GM19324 (cell line): ENCODE measurements at regions not wholly inside any gene's neighbourhood (a gene's known extent, or its start where the extent isn't known, plus 50 kb on each side); places are given as distances from the start of the nearest gene placed in this dataset.

Experiments
- ATAC-seq: cut with Tn5 transposase; IDR thresholded peaks from one replicate; pipeline ENCODE4 v1.9.1; 2021; ENCODE audit warnings: mild to moderate bottlenecking, moderate library complexity; ENCODE audit not compliant: unreplicated experiment, low FRiP score

- ATAC-seq = no peak
Measured at GRCh38 chr20:58112017-58112781, 116.3 kb downstream of the ANKRD60 start.

- ATAC-seq = no peak
Measured at GRCh38 chr20:58111310-58112016, 117.0 kb downstream of the ANKRD60 start.

GRCh38 chr20:58109918-58110635, 118.4 kb downstream of the ANKRD60 start:
- no peak for ATAC-seq

- no peak for ATAC-seq
Measured at GRCh38 chr20:58109126-58109880, 119.2 kb downstream of the ANKRD60 start.

- no peak for ATAC-seq
Measured at GRCh38 chr20:58107533-58107932, 120.9 kb downstream of the ANKRD60 start.

- ATAC-seq = no peak
Measured at GRCh38 chr20:58106143-58106750, 122.2 kb downstream of the ANKRD60 start.

- ATAC-seq = no peak
Measured at GRCh38 chr20:58103961-58104360, 124.5 kb downstream of the ANKRD60 start.

GRCh38 chr20:58103517-58103904, 124.9 kb downstream of the ANKRD60 start:
- no peak for ATAC-seq

GRCh38 chr20:58102744-58103516, 125.5 kb downstream of the ANKRD60 start:
- no peak for ATAC-seq

- no peak for ATAC-seq
Measured at GRCh38 chr20:58102261-58102660, 126.2 kb downstream of the ANKRD60 start.

- no peak for ATAC-seq
Measured at GRCh38 chr20:58100731-58101356, 127.6 kb downstream of the ANKRD60 start.

- no peak for ATAC-seq
Measured at GRCh38 chr20:58099956-58100730, 128.3 kb downstream of the ANKRD60 start.

GRCh38 chr20:58099291-58099935, 129.0 kb downstream of the ANKRD60 start:
- no peak for ATAC-seq

GRCh38 chr20:58098571-58098970, 129.9 kb downstream of the ANKRD60 start:
- ATAC-seq = no peak

- no peak for ATAC-seq
Measured at GRCh38 chr20:58097943-58098342, 130.5 kb downstream of the ANKRD60 start.

- ATAC-seq = no peak
Measured at GRCh38 chr20:58097429-58097828, 131.0 kb downstream of the ANKRD60 start.

GRCh38 chr20:58096880-58097423, 131.5 kb downstream of the ANKRD60 start:
- no peak for ATAC-seq
